Activated CD4-positive, alpha-beta T cell treated with anti-CD3 and anti-CD28 coated beads, Interleukin-2, amount 50 U/mL, for 1 hour (primary cell): ENCODE measurements at regions not wholly inside any gene's neighbourhood (a gene's known extent, or its start where the extent isn't known, plus 50 kb on each side); places are given as distances from the start of the nearest gene placed in this dataset.

Experiments
- DNase-seq: peaks from one replicate; pipeline ENCODE4 v3.0.0-alpha.2; 2020

DNA sequence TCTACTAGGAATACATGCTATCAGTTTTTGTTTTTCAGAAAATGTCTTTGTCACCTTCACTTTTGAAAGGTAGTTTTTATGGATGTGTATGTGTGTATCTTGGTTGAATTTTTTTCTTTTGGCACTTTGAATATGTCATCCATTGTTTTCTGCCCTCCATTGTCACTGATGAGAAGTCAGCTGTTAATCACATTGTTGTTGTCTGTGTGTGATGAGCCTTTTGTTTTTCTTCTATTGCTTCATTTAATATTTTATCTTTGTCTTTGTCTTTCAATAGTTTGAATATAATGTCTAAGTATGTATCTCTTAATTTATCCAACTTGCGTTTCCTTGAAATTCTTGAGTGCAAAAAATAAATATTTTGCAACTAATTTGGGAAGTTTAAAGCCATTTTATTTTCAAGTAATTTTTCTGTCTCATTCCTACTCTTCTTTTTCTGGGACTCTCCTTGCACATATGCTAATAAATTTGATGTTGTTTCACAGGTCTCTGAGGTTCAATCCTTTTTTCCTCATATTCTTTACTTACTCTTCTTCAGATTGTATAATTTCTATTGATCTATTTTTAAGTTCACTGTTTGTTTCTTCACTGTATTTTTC lies 546.9 kb upstream of the GHITM start:
- no peak for DNase-seq

GRCh38 chr10:83603708-83604107 lies 535.6 kb upstream of the GHITM start:
- no peak for DNase-seq

DNA sequence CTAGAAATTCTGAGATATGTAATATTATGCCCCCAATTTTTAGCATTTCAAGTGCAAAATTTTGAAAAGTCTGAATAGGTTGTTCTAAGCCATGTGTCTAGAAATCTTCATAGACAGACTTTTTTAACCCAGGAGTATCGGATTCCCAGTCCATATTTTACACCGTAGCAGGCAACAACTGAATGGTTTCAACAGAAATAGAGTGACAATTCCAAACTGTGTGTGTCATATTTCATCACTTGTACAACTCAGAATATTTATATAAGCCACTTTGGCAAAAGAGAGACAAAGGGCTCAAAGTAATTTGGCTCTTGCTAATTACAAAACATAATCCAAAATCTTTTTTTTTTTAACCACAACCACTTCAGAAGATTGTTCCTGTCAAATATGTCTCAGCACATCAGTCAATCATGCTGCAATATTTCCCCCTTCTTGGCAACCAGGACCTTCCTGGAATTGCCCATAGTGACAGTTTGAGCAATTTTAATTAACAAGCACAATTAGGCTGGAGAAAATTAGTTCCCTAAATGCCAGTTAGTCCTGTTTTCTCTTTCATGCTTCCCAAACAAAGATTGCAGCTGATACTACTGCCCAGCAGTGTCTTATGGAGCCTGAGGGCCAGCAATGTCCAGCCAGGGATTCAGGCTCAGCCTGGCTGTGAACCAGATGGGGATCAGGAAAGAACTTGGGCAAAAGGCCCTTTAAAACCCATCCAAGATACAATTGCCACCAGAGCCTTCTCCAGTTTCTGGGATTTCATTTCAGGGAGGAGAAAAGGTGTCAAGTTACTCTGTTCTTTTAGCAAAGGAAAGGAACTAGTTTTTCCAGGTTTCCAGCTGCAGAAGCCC lies 533.3 kb upstream of the GHITM start:
- no peak for DNase-seq

- no peak for DNase-seq
Measured at GRCh38 chr10:83607959-83608745, 531.2 kb upstream of the GHITM start.

- no peak for DNase-seq
Measured at GRCh38 chr10:83612050-83612449, 527.3 kb upstream of the GHITM start.

DNA sequence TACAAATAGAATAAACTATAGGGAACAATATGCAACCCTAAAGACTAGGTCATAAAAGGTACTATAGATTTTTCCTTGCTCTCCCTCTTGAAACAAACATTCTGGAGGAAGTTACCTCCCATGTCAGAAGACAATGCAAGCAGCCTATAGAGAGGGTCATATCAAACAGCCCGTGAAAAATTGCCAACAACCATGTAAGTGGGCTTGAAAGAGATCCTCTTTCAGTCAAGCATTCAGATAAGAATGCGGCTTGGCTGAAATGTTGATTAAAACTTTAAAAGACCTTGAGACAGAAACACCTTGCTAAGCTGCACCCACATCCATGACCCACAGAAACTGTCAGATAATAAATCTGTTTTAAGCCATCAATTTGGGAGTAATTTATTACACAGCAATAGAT lies 526.6 kb upstream of the GHITM start:
- no peak for DNase-seq

GRCh38 chr10:83617172-83617571 lies 522.1 kb upstream of the GHITM start:
- DNase-seq: no peak

- no peak for DNase-seq
Measured at GRCh38 chr10:83617692-83618545, 521.4 kb upstream of the GHITM start.

DNA sequence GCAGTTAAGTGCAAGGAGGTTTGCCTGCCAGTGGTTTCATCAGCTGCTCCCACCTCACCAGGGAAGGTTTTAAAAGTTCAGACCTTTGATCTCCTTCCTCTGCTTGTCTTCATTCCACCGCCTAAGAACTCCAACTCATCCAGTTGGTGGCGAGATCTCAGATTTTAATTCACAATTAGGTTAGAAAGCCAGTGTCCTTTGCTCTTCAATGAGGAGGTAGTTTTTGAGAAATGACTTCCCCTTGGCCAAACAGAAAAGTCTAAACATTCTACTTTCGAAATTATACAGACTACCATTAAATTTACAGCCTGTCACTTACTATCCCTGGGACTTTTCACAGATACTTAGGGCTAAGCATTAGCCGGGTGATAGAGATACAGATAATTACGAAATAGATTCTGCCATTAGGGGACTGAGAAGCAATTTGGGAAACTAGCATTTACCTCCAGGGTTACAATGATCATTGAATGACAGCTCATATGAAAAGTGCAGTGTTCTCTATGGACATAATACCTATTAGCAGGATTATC lies 513.4 kb upstream of the GHITM start:
- DNase-seq: no peak

DNA sequence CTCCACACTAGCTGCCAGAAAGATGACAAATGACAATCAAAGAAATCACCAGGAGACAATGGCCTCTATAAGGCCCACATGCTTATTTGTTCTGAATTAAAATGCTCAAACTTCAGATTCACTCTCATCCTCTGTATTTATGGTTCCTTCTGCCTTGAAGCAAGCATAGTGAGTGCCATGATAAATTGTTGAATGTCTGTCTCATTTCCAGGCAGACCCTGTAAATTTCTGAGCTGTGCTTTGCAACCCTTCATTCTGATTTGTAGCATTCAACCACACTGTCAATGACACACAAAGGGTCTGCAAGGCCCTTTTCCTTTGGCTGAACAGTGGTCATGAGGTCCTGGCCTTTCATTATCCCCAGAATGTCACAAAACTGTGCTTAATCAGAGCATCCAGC lies 506.6 kb upstream of the GHITM start:
- no peak for DNase-seq

DNA sequence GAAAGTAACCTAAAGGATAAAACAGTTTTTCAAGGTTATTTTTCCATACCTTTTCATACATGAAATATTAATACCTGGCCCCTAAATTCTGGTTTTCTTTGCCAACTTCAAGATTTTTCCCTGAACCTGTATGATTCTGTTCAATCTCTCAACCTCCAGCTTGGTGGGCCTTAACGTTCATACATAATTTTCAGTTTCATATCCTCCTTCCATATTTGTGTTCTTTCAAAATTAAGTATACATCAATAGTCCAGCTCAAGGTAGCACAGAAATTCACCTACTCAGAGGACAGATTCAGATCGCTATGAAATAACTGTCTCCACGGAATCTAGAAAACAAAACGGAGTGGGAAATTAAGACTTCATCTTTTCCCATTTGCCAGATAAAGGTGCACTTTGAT lies 505.8 kb upstream of the GHITM start:
- no peak for DNase-seq

DNA sequence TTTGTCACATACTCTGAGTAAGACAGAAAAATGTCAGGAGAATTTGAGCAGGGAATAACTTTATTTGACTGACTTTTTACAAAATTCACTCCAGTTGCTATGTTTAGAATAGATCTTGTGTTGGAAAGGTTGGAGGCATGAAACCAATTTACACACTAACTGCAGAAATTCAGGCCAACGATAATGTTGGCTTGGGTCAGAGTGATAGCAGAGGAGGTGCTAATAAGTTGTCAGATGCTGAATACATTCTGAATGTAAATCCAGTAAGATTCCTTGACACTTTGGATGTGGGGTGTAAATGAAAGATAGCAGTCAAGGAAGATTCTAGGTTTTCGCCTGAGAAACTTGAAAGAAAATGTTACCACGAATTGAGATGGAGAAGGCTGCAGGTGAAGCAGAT lies 502.5 kb upstream of the GHITM start:
- DNase-seq: no peak

- DNase-seq: no peak
Measured at GRCh38 chr10:83647526-83647925, 491.8 kb upstream of the GHITM start.

- no peak for DNase-seq
Measured at GRCh38 chr10:83648201-83648600, 491.1 kb upstream of the GHITM start.

DNA sequence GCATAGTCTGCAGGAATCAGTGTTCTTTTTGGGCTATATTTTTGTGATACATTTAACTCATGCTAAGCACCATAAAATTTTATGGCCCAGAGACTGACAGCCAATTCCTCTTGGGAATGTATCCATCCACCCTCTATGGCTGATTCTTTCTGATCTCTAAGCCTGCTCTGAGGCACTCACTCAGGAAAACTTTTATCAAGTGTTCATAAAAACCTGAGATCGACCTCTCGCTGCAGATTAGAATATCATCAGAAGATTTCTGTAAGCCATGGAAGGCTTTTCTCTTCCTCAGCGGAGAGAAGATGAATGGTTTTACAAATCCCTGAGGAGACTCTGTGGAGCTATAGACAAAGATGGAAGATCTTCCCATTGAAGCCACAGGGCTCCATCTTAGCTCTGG lies 489.8 kb upstream of the GHITM start:
- DNase-seq: no peak

GRCh38 chr10:83654689-83655088 lies 484.6 kb upstream of the GHITM start:
- no peak for DNase-seq

GRCh38 chr10:83656924-83657323 lies 482.4 kb upstream of the GHITM start:
- no peak for DNase-seq

DNA sequence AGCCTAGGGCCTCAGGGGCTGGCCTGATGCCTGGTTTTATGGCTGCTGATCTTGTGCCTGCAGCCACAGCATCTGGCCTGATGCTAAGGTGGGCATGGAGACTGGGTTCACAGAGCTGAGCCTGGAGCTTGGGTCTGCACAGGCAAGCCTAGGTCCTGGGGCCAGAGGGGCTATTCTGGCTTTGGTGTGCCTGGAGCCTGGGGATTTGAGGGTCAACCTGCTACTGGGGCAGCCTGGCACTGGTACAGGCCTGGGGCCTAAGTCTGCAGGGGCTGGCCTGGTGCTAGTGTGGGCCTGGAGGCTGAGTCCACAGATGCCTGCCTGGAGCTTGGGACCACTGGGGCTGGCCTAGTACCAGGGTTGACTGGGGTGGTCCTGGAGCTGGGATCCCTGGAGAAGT lies 481.8 kb upstream of the GHITM start:
- no peak for DNase-seq

DNA sequence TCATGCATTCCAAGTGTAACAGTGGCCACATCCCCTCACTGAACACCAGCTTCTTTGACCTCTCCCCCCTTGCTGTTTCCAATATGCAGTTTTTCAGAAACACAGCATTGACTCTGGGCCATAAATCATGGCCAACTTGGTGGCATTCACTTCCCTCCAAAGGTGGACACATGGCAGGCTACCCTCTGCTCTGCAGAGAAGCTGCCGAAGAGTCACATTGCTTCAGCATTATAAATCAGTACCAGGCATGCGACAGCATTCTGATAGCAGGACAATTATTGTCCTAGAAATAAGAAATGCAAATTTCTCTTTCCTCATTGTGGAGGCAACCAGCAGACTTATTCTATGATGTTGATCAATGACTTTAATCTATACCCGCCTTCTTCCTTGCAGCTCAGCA lies 475.4 kb upstream of the GHITM start:
- no peak for DNase-seq

DNA sequence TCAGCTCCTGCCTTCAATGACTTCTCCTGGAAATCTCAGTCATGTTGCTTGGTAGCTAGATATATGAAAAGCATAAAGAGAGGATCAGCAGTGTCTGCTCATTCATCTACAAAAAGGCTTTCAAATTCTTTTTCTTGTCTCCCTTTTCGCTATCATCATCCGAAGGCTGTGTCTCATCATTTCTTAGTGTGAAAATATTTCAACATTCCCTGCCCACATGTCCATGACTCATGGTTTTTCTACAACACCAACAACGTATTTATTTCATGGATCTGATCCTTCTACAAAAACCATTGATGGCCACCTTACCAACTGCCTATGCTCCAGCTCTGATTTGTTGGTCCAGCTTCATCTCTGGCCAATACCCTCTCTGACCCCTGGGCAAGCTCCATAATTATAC lies 472.5 kb upstream of the GHITM start:
- DNase-seq: no peak

- DNase-seq: no peak
Measured at GRCh38 chr10:83667594-83667993, 471.7 kb upstream of the GHITM start.

DNA sequence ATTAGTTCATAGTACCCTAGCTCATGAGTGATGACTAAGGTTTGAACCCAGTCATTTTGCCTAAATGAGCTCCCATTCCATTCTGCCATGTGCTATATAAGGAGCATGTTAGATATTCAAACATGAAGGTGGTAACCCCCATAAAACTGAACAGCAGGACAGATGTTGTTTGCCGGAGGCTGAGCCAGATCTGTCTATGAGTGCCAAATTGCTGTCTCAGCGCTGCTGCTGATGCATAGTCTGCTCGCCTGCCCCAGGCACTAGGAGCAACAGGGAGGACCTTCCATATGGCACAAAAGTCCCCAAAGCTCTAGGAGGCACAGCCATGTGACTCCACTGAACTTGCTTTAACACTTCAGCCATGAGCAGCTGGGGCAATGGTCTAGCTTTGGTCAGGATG lies 466.0 kb upstream of the GHITM start:
- DNase-seq: no peak

DNA sequence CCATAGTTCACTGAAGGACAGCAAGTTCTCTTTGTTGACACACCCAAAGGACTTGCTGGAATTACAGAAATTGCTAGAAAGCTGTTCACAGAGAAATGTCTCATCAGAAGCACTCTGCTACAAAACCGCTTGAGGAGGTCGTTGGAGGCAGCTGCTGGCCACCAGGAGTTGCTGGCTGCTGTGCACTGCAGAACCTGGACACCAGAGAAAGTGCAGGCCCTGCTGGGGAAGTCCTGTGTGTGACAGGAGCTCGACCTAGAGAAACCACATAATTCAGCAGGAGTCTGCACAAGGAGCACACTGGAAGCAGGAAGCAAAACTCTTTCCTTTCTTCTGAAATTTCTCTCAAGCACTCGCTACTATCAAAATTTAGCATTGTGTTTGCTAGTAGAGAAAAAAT lies 461.5 kb upstream of the GHITM start:
- no peak for DNase-seq
